ENCODE measurements at regions not wholly inside any gene's neighbourhood (a gene's known extent, or its start where the extent isn't known, plus 50 kb on each side); places are given as distances from the start of the nearest gene placed in this dataset.

- no peak overlapping the region for H3K27ac ChIP-seq (ENCODE audit: low read depth in 1 of 2, low read length in 2 of 2)
- H3K27me3 ChIP-seq (ENCODE audit: control insufficient read depth in 1 of 2, insufficient read depth in 2 of 2, low read length in 2 of 2): peaks cover 0 to 1% of the 10 kb centered on the region in 2 experiments
- no peaks in the 10 kb centered on the region for H3K4me1 Mint-ChIP-seq (ENCODE audit: low read depth)
- H3K9me3 ChIP-seq (ENCODE audit: control insufficient read depth in 1 of 2, insufficient read depth in 1 of 2, low read length in 2 of 2): no peaks in the 10 kb centered on the region
- H3K36me3 ChIP-seq (ENCODE audit: insufficient read depth, low read length): no peaks in the 10 kb centered on the region
- no peak overlapping the region for H3K4me3 ChIP-seq (ENCODE audit: low read length)
- TF ChIP-seq, protein P1, sequence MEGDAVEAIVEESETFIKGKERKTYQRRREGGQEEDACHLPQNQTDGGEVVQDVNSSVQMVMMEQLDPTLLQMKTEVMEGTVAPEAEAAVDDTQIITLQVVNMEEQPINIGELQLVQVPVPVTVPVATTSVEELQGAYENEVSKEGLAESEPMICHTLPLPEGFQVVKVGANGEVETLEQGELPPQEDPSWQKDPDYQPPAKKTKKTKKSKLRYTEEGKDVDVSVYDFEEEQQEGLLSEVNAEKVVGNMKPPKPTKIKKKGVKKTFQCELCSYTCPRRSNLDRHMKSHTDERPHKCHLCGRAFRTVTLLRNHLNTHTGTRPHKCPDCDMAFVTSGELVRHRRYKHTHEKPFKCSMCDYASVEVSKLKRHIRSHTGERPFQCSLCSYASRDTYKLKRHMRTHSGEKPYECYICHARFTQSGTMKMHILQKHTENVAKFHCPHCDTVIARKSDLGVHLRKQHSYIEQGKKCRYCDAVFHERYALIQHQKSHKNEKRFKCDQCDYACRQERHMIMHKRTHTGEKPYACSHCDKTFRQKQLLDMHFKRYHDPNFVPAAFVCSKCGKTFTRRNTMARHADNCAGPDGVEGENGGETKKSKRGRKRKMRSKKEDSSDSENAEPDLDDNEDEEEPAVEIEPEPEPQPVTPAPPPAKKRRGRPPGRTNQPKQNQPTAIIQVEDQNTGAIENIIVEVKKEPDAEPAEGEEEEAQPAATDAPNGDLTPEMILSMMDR (IDR thresholded peaks at IDR 0.05): no peak
- no peak for DNase-seq
- ATAC-seq (ENCODE audit: poor library complexity): no peak
- intact Hi-C loops (cut with DNase I, micrococcal nuclease): no loop called here
- CTCF ChIA-PET: interaction anchor here (1.9 kb wide), 1 partner anchor 9 kb away, joined by 4 read pairs; no protein-coding TSS in a partner anchor
- H3K4me1 ChIP-seq (ENCODE audit: insufficient read depth, low read length): no peaks in the 10 kb centered on the region
- H3K27me3 Mint-ChIP-seq: no peaks in the 10 kb centered on the region
- H3K9me3 Mint-ChIP-seq: no peaks in the 10 kb centered on the region
- H3K36me3 Mint-ChIP-seq (ENCODE audit: low read depth): no peaks in the 10 kb centered on the region
- POLR2A ChIA-PET: no interaction called here
- H3K27ac Mint-ChIP-seq: no peak overlapping the region
- H3K4me3 Mint-ChIP-seq: no peak overlapping the region
These were observed 209.0 kb upstream of the SAMSN1 start for GRCh38 chr21:14755086-14755485.

GRCh38 chr21:14754682-14755081, 208.6 kb upstream of the SAMSN1 start:
- H3K27ac ChIP-seq (ENCODE audit: low read depth in 1 of 2, low read length in 2 of 2): no peak overlapping the region

GRCh38 chr21:14754259-14754604, 208.1 kb upstream of the SAMSN1 start:
- H3K4me1 Mint-ChIP-seq (ENCODE audit: low read depth): no peaks in the 10 kb centered on the region
- ChIA-PET CTCF (interaction anchor here (1.9 kb wide), 1 partner anchor 9 kb away, joined by 4 read pairs; no protein-coding TSS in a partner anchor), POLR2A (no interaction called here)
- Histone ChIP-seq H3K4me3 (ENCODE audit: low read length) (no peak overlapping the region), H3K27ac (ENCODE audit: low read depth in 1 of 2, low read length in 2 of 2) (no peak overlapping the region), H3K9me3 (ENCODE audit: control insufficient read depth in 1 of 2, insufficient read depth in 1 of 2, low read length in 2 of 2) (no peaks in the 10 kb centered on the region), H3K27me3 (ENCODE audit: control insufficient read depth in 1 of 2, insufficient read depth in 2 of 2, low read length in 2 of 2) (peaks cover 0 to 3% of the 10 kb centered on the region in 2 experiments), H3K4me1 (ENCODE audit: insufficient read depth, low read length) (no peaks in the 10 kb centered on the region), H3K36me3 (ENCODE audit: insufficient read depth, low read length) (no peaks in the 10 kb centered on the region)
- no peak overlapping the region for H3K27ac Mint-ChIP-seq
- no peaks in the 10 kb centered on the region for H3K9me3 Mint-ChIP-seq
- ATAC-seq (ENCODE audit: poor library complexity): no peak
- intact Hi-C loops (cut with DNase I, micrococcal nuclease): no loop called here
- no peaks in the 10 kb centered on the region for H3K36me3 Mint-ChIP-seq (ENCODE audit: low read depth)
- no peak for DNase-seq
- H3K4me3 Mint-ChIP-seq: no peak overlapping the region
- no peaks in the 10 kb centered on the region for H3K27me3 Mint-ChIP-seq
- TF ChIP-seq, protein P1 (IDR thresholded peaks at IDR 0.05): no peak

More at GRCh38 chr21:14754682-14755081, 208.6 kb upstream of the SAMSN1 start:
- H3K36me3 ChIP-seq (ENCODE audit: insufficient read depth, low read length): no peaks in the 10 kb centered on the region
- intact Hi-C loops (cut with DNase I, micrococcal nuclease): no loop called here
- Mint-ChIP-seq H3K4me1 (ENCODE audit: low read depth) (no peaks in the 10 kb centered on the region), H3K9me3 (no peaks in the 10 kb centered on the region), H3K4me3 (no peak overlapping the region), H3K27me3 (no peaks in the 10 kb centered on the region), H3K36me3 (ENCODE audit: low read depth) (no peaks in the 10 kb centered on the region), H3K27ac (no peak overlapping the region)
- ChIA-PET CTCF (interaction anchor here (1.9 kb wide), 1 partner anchor 9 kb away, joined by 4 read pairs; no protein-coding TSS in a partner anchor), POLR2A (no interaction called here)
- H3K4me1 ChIP-seq (ENCODE audit: insufficient read depth, low read length): no peaks in the 10 kb centered on the region
- peaks cover 0 to 3% of the 10 kb centered on the region in 2 experiments for H3K27me3 ChIP-seq (ENCODE audit: control insufficient read depth in 1 of 2, insufficient read depth in 2 of 2, low read length in 2 of 2)
- DNase-seq (no peak), ATAC-seq (ENCODE audit: poor library complexity) (no peak)
- H3K4me3 ChIP-seq (ENCODE audit: low read length): no peak overlapping the region
- TF ChIP-seq, protein P1 (IDR thresholded peaks at IDR 0.05): no peak
- H3K9me3 ChIP-seq (ENCODE audit: control insufficient read depth in 1 of 2, insufficient read depth in 1 of 2, low read length in 2 of 2): no peaks in the 10 kb centered on the region
